Fibroblast of the aortic adventitia (primary cell): ENCODE measurements at regions not wholly inside any gene's neighbourhood (a gene's known extent, or its start where the extent isn't known, plus 50 kb on each side); places are given as distances from the start of the nearest gene placed in this dataset.

Experiments used
- DNase-seq: peaks from one replicate; pipeline ENCODE4 v3.0.0-alpha.2; 2010; ENCODE audit warnings: low read depth
- H3K4me3 ChIP-seq: 2 replicates; pipeline ENCODE4 v1.5.1; 2011; ENCODE audit warnings: low read depth, mild to moderate bottlenecking, control low read depth, low read length, moderate library complexity
- CTCF ChIP-seq: IDR thresholded peaks from 2 replicates; pipeline ENCODE4 v1.5.1; 2011; ENCODE audit warnings: mild to moderate bottlenecking, low read length, control low read depth, inconsistent platforms; ENCODE audit not compliant: insufficient read depth

- TF ChIP-seq CTCF = no peak
- no peak overlapping the region for H3K4me3 ChIP-seq
- no peak for DNase-seq
Measured at GRCh38 chr4:8699479-8700145, 107.0 kb downstream of the CPZ start.

- H3K4me3 ChIP-seq = no peak overlapping the region
- no peak for TF ChIP-seq CTCF
- no peak for DNase-seq
Measured at GRCh38 chr4:8699063-8699385, 106.5 kb downstream of the CPZ start.

GRCh38 chr4:8698341-8699062 lies 105.9 kb downstream of the CPZ start:
- TF ChIP-seq CTCF = no peak
- H3K4me3 ChIP-seq = no peak overlapping the region
- no peak for DNase-seq

- no peak overlapping the region for H3K4me3 ChIP-seq
- no peak for DNase-seq
- TF ChIP-seq CTCF = no peak
Measured at GRCh38 chr4:8697826-8698225, 105.3 kb downstream of the CPZ start.

- TF ChIP-seq CTCF = no peak
- DNase-seq = no peak
- H3K4me3 ChIP-seq = no peak overlapping the region
Measured at GRCh38 chr4:8696369-8697127, 104.0 kb downstream of the CPZ start.

- no peak for DNase-seq
Measured at GRCh38 chr4:8695237-8696219, 103.0 kb downstream of the CPZ start.

More at GRCh38 chr4:8695237-8696219, 103.0 kb downstream of the CPZ start:
- TF ChIP-seq CTCF = no peak
- no peak overlapping the region for H3K4me3 ChIP-seq
